KMS-11 (cell line): ENCODE measurements at regions not wholly inside any gene's neighbourhood (a gene's known extent, or its start where the extent isn't known, plus 50 kb on each side); places are given as distances from the start of the nearest gene placed in this dataset.

ENCODE experiments used
- H2AFZ ChIP-seq: fragments of 200-600 bp; sonication (generic); 2 replicates; pipeline ENCODE4 v1.6.1; 2016; ENCODE audit warnings: antibody characterized with exemption, mixed run types, low read depth
- H3K27ac ChIP-seq: fragments of 200-600 bp; sonication (generic); 2 replicates; pipeline ENCODE4 v1.6.1; 2016; ENCODE audit warnings: mild to moderate bottlenecking, mixed run types
- H3K27me3 ChIP-seq: fragments of 200-600 bp; sonication (generic); 2 replicates; pipeline ENCODE4 v1.6.1; 2017; ENCODE audit warnings: mild to moderate bottlenecking, low read depth, mixed run types, moderate library complexity; ENCODE audit not compliant: insufficient read depth
- H3K36me3 ChIP-seq: fragments of 200-600 bp; sonication (generic); 2 replicates; pipeline ENCODE4 v1.6.1; 2017; ENCODE audit warnings: mild to moderate bottlenecking, mixed run types; ENCODE audit not compliant: insufficient read depth
- H3K4me1 ChIP-seq: fragments of 200-600 bp; sonication (generic); 2 replicates; pipeline ENCODE4 v1.6.1; 2016; ENCODE audit warnings: mild to moderate bottlenecking, low read depth, mixed run types; ENCODE audit not compliant: poor library complexity, severe bottlenecking
- H3K4me2 ChIP-seq: fragments of 200-600 bp; sonication (generic); 2 replicates; pipeline ENCODE4 v1.7.0; 2016; ENCODE audit warnings: mild to moderate bottlenecking, mixed run types
- H3K4me3 ChIP-seq: fragments of 200-600 bp; sonication (generic); IDR thresholded peaks from 2 replicates; pipeline ENCODE4 v1.6.1; 2017; ENCODE audit warnings: low read depth, low read length, mixed read lengths; ENCODE audit not compliant: insufficient read depth
- H3K79me2 ChIP-seq: fragments of 200-600 bp; sonication (generic); 2 replicates; pipeline ENCODE4 v1.6.1; 2016; ENCODE audit warnings: low read depth, mixed run types; ENCODE audit not compliant: insufficient read depth
- H3K9ac ChIP-seq: fragments of 200-600 bp; sonication (generic); 2 replicates; pipeline ENCODE4 v1.6.1; 2016; ENCODE audit warnings: mild to moderate bottlenecking, mixed run types
- H4K20me1 ChIP-seq: fragments of 200-600 bp; sonication (generic); 2 replicates; pipeline ENCODE4 v1.6.1; 2016; ENCODE audit warnings: mild to moderate bottlenecking, mixed run types; ENCODE audit not compliant: insufficient read depth
- CTCF ChIP-seq: fragments of 200-600 bp; sonication (generic); conservative IDR thresholded peaks from 2 replicates; pipeline ENCODE4 v1.6.1; 2017; ENCODE audit warnings: low read depth, mild to moderate bottlenecking, antibody characterized with exemption, low read length, moderate library complexity, mixed read lengths

DNA sequence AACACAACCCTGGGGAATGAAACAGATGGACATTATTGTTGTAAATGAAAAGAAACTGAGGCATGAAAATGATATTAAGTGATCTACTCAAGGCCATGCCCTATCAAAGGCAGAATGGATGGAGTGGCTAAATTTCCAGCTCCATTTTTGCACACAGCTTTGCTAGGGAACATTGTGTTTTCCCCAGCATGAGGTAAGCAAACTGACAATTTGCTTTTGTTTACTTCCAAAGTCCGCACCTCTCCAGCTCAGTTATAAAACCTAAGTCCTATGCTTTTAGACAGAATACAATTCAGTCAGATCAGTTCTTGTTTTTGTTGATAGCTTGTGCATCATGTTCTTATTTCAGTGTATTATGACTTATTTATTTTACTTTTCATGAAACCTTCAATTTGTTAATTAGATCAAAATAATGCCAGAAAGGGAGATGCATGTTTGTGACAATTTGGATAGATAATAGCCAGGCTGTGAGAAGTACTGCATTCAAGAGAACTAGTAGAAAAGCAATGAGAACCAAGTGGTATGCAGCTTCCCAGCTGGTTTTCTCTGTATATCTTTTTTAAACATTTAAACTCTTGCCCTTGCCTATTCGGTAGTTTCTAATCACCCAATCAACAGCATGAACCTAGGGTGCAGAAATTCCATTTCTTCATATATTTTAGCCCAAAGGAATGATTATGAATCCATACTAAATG, 380.8 kb downstream of the SPATA31D1 start:
- no peak overlapping the region for H2AFZ ChIP-seq
- no peak for TF ChIP-seq CTCF
- no peaks in the 10 kb centered on the region for H3K27me3 ChIP-seq

GRCh38 chr9:82375041-82375440, 386.5 kb downstream of the SPATA31D1 start:
- no peak overlapping the region for H3K4me2 ChIP-seq
- no peaks in the 10 kb centered on the region for H3K79me2 ChIP-seq
- H3K9ac ChIP-seq, result no peak overlapping the region
- no peaks in the 10 kb centered on the region; the same call in 1 of the 2 replicates for H3K36me3 ChIP-seq
- H3K27me3 ChIP-seq, result no peaks in the 10 kb centered on the region
- no peak overlapping the region for H3K27ac ChIP-seq
- no peak overlapping the region for H3K4me3 ChIP-seq
- TF ChIP-seq CTCF, result no peak
- no peaks in the 10 kb centered on the region for H3K4me1 ChIP-seq
- no peaks in the 10 kb centered on the region for H4K20me1 ChIP-seq
- H2AFZ ChIP-seq, result no peak overlapping the region

More for the DNA sequence above, 380.8 kb downstream of the SPATA31D1 start:
- H3K4me1 ChIP-seq, result no peaks in the 10 kb centered on the region
- H4K20me1 ChIP-seq, result no peaks in the 10 kb centered on the region
- no peak overlapping the region for H3K27ac ChIP-seq
- no peaks in the 10 kb centered on the region for H3K79me2 ChIP-seq
- no peak overlapping the region for H3K4me2 ChIP-seq
- H3K4me3 ChIP-seq, result no peak overlapping the region
- H3K36me3 ChIP-seq, result no peaks in the 10 kb centered on the region; the same call in 1 of the 2 replicates
- no peak overlapping the region for H3K9ac ChIP-seq

DNA sequence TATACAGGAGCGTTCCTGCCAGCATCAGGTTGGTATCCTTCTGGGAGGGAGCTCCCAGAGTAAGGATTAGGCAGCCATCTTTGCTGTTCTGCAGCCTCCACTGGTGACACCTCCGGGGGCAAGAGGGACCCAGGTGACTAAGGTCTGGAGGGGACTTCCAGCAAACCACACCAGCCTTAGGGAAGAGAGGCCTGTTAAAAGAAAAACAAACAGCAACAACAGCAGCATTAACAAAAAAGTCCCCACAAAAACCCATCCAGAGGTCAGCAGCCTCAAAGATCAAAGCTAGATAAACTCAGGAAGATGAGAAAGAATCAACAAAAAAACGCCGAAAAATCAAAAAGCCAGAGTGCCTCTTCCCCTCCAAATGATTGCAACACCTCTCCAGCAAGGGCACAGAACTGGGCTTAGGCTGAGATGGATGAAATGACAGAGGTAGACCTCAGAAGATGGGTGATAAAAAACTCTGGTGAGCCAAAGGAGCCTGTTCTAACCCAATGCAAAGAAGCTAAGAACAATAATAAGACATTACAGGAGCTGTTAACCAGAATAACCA, 388.2 kb downstream of the SPATA31D1 start:
- H3K36me3 ChIP-seq, result no peaks in the 10 kb centered on the region; the same call in 1 of the 2 replicates
- H3K4me2 ChIP-seq, result no peak overlapping the region
- no peaks in the 10 kb centered on the region for H3K27me3 ChIP-seq
- no peak overlapping the region for H3K27ac ChIP-seq
- H3K9ac ChIP-seq, result no peak overlapping the region
- H3K4me3 ChIP-seq, result no peak overlapping the region
- H2AFZ ChIP-seq, result no peak overlapping the region
- no peaks in the 10 kb centered on the region for H3K4me1 ChIP-seq
- TF ChIP-seq CTCF, result no peak
- no peaks in the 10 kb centered on the region for H4K20me1 ChIP-seq
- H3K79me2 ChIP-seq, result no peaks in the 10 kb centered on the region

DNA sequence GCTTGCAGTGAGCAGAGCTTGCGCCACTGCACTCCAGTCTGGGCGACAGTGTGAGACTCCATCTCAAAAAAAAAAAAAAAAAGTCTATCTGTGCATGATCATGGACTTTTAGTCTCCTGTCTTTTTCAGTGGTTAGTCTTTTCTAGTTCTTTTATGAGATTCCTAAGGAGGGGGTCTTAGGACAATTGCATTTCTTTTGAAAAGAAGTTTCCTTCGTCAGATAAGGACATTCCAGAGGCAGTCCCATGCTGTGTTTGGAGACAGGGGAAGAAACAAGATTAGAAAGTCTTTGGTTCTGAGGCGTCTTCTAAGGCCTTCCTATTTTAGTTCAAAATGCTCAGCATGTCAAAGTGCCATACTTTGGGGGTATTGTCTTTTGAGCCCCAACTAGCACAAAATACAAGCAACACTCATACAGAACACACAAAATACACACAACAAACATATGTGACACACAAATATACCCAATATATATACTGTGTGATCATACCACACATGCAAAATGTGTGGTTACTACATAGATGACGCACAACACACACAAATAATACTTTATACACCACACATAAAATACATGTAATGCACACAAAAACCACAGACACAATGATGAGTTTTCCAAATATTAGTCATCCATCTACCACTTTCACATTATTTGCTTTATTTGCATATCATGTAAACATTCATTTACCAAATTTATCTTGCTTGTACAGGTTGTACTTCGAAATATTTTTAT, 394.5 kb downstream of the SPATA31D1 start:
- TF ChIP-seq CTCF, result no peak
- no peak overlapping the region for H3K9ac ChIP-seq
- no peaks in the 10 kb centered on the region for H3K4me1 ChIP-seq
- H3K79me2 ChIP-seq, result no peaks in the 10 kb centered on the region
- H3K4me2 ChIP-seq, result no peak overlapping the region
- H3K27me3 ChIP-seq, result no peaks in the 10 kb centered on the region
- H2AFZ ChIP-seq, result no peak overlapping the region
- no peak overlapping the region for H3K4me3 ChIP-seq
- no peak overlapping the region for H3K27ac ChIP-seq
- H4K20me1 ChIP-seq, result no peaks in the 10 kb centered on the region
- H3K36me3 ChIP-seq, result no peaks in the 10 kb centered on the region
